Activated CD8-positive, alpha-beta memory T cell treated with anti-CD3 and anti-CD28 coated beads for 36 hours (primary cell): ENCODE measurements at regions not wholly inside any gene's neighbourhood (a gene's known extent, or its start where the extent isn't known, plus 50 kb on each side); places are given as distances from the start of the nearest gene placed in this dataset.

ENCODE experiments used
- CTCF ChIA-PET: fragments of 350-600 bp; sonication (Branson Sonifier 250); formaldehyde crosslinking; loops from one replicate; lab custom pipeline; 2021; ENCODE audit warnings: antibody characterized with exemption; lab: Charles Lee
- POLR2A ChIA-PET: fragments of 350-600 bp; sonication (Branson Sonifier 250); formaldehyde crosslinking; loops from one replicate; lab custom pipeline; 2021; ENCODE audit warnings: antibody characterized with exemption; lab: Charles Lee

DNA sequence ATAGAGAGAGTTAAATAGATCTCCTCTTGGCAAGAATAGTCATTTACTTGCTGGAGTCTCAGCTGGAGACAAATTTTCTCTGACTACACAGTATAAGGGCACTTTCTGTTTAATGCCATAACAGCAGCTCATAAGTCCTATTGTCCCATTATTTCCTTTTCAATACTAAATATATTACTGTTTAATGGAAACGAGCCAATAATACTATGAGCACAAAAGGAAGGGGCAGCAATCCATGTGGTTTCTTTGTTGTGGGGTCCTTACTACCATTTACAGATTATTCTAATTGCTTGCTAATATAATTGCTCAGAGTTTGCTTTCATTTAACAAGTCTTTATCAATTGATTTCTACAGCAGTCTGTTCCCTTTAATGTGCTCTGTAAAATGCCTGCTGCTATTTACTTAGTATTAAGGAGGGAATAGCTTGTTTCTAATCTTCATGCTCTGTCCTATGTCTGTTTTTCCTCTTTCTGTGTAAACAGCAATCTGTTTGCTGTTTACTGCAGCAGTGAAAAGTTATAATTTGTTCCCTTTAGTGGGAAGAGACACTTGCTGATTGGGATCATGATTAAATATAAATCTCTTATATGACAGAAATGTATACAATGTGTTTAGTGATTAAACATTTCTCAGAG, 296.2 kb upstream of the SMIM30 start:
- ChIA-PET CTCF (no interaction called here), POLR2A (no interaction called here)

GRCh38 chr7:113412410-113412809, 294.1 kb upstream of the SMIM30 start:
- ChIA-PET POLR2A (no interaction called here), CTCF (no interaction called here)

DNA sequence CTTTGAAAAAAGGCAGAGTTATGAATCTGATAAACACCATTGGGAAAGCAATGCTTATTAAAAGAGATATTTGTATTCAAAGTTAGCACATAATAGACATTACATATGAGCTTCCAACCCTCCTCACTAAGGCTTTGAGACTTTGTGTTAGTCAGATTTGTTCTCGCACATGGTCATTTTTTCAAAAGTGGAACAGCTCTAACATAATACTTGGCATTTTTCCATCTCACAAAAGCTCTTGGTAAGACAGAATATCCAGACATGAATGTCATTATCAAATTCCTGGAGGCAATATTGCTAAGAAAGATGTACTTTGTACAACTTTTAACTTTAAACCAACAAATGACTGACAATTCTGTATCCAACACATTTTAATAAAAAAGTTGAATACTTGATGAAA, 292.4 kb upstream of the SMIM30 start:
- ChIA-PET POLR2A (no interaction called here), CTCF (no interaction called here)

GRCh38 chr7:113408999-113409398, 290.6 kb upstream of the SMIM30 start:
- ChIA-PET CTCF (no interaction called here), POLR2A (no interaction called here)

DNA sequence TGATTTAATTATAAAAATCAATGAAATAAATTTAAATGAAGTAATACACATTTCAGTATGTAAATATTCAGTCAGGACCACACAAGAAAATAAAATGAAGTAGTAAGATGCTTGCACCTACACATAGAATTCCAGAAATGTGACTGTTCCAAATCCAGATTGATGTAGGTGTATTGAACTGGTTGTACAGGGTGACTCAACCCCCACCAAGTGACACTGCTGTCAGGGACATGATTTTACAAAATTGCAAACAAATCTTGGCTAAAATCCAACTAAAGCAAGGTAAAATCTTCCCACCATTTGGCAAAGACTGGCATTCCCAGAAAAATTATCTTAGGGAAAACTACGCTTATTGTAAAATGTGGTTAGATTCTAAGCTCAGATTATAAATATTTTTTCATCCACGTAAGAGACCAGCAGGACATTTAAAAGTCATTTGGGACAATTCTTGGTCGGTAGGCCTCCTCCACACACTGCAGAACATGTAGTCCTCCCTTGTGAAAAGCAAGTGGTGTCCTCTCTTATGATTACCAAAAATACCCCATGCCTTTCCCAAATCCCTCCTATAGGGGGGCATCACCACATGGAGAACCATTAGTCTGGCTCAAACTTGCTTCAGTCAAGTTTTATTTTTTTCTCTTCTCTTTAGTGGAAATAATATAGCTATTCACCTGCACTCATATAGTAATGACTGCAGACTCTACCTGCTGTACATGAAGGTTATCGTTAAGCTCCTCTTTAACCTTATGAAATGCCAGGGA, 287.1 kb upstream of the SMIM30 start:
- CTCF ChIA-PET = no interaction called here
- POLR2A ChIA-PET = no interaction called here

DNA sequence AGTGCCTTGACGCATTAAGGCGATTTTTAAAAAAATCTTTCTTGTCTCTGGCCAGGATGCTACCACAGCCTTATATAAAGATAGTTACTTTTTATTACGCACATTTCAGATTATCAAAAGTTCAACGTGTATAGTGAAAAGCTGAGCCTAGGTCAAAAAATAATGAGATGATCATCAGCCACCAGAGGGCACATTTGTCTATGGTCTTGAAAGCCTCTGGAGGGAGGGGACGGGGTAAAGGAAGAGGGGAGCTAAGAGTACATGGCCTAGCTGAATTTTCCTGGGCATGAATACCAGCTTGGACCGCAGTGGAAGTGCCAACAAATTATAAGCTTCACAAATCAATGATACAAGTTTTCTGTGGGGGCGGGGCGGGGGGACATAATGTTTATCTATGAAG, 285.9 kb upstream of the SMIM30 start:
- ChIA-PET POLR2A (no interaction called here), CTCF (no interaction called here)

- ChIA-PET POLR2A (no interaction called here), CTCF (no interaction called here)
Observed at GRCh38 chr7:113402482-113402881, 284.1 kb upstream of the SMIM30 start.

GRCh38 chr7:113402005-113402404, 283.7 kb upstream of the SMIM30 start:
- ChIA-PET CTCF (no interaction called here), POLR2A (no interaction called here)

DNA sequence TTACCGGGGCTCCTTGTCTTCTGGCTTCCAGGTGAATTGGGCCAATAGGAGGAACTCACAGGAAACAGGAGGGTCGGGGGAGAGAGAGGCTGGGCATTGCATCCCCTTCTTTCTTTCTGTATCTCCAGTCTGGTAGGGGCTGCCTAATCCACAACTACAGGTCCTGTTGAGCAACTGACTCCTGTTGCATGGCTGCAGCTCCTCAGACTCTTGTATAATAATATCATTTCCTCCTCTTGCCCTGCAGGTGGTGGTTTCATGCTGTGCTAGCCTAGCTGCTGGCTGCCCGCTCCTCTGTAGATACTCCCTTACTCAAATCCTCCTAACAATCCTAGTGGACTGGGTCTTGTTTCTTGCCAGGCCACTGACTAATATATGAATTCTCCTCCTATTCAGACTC, 276.5 kb upstream of the SMIM30 start:
- CTCF ChIA-PET = no interaction called here
- POLR2A ChIA-PET = no interaction called here

GRCh38 chr7:113392841-113393540, 274.6 kb upstream of the SMIM30 start:
- CTCF ChIA-PET = no interaction called here
- POLR2A ChIA-PET = no interaction called here

- ChIA-PET CTCF (no interaction called here), POLR2A (no interaction called here)
Observed at GRCh38 chr7:113392421-113392820, 274.1 kb upstream of the SMIM30 start.

GRCh38 chr7:113389112-113389646, 270.8 kb upstream of the SMIM30 start:
- ChIA-PET POLR2A (no interaction called here), CTCF (no interaction called here)

GRCh38 chr7:113383638-113384037, 265.3 kb upstream of the SMIM30 start:
- ChIA-PET POLR2A (no interaction called here), CTCF (no interaction called here)

- CTCF ChIA-PET = no interaction called here
Observed at GRCh38 chr7:113379746-113380145, 261.4 kb upstream of the SMIM30 start.

GRCh38 chr7:113374955-113375354, 256.6 kb upstream of the SMIM30 start:
- ChIA-PET POLR2A (no interaction called here), CTCF (no interaction called here)

More at GRCh38 chr7:113379746-113380145, 261.4 kb upstream of the SMIM30 start:
- POLR2A ChIA-PET = no interaction called here

DNA sequence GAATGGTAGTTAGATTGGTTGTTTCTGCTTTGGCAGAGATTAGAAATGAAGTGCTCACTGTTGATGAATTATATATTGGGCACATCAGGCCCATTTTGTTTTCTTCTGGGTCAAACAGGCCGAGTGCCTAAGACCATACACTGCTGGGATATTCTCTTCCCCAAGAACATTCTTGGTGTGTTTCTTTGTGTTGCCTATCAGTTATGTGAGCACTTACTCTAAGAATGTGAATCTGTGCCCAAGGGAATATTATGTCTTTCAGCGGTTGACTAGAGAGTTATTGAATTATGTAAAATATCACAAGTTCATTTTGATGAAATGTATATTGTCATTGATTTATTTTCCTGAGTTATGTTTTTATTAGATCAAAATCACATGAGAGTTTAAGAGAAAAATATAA, 255.5 kb upstream of the SMIM30 start:
- ChIA-PET CTCF (no interaction called here), POLR2A (no interaction called here)

- CTCF ChIA-PET = no interaction called here
Observed at GRCh38 chr7:113371416-113372043, 253.2 kb upstream of the SMIM30 start.

DNA sequence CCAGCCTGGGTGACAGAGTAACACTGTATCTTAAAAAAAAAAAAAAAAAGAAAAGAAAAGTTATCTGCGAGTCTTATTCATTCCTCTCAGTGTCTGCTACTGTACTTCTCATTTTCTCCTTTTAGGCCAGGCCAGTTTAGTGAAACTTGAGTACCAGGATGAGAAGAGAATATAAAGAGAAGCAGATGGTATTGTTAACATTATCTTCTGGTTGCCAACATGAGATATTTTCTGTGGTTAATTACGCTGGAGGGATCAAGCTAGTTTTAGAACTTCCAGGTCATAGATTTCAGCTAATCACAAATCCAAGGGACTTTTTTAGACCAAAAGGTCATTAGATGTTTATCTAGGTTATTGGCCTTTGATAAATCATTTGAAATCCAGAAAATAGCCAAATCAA, 252.6 kb upstream of the SMIM30 start:
- CTCF ChIA-PET = no interaction called here
- POLR2A ChIA-PET = no interaction called here

More at GRCh38 chr7:113371416-113372043, 253.2 kb upstream of the SMIM30 start:
- POLR2A ChIA-PET = no interaction called here

- ChIA-PET CTCF (no interaction called here), POLR2A (no interaction called here)
Observed at GRCh38 chr7:113368256-113368655, 249.9 kb upstream of the SMIM30 start.

DNA sequence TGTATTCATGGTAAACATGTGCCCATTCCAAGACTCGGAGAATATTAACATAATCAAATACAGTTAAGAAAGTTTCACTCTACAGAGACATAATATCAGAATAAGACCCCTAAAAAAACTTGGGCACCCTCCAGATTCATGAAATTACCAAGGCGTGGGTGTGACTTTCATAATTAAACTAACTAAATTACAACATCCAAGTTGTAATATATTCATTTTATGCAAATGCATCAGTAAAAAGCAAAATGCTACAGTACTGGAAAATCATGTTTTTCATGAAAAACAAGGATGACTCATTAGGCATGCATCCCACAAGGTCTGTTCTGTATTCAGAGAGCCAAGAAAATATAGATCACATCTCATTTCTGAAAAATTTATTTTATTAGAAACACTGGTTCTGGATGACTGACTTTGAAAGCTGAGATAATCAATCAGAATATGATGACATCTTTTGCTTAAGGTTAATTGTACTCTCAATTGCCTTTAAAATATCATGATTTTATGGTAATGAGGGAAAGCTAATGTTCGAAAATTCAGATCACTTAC, 248.8 kb upstream of the SMIM30 start:
- ChIA-PET POLR2A (no interaction called here), CTCF (no interaction called here)
